Smooth muscle cell (in vitro differentiated cells): ENCODE measurements at regions not wholly inside any gene's neighbourhood (a gene's known extent, or its start where the extent isn't known, plus 50 kb on each side); places are given as distances from the start of the nearest gene placed in this dataset.
A peak's percentile ranks its signal among the peaks of the same experiment; 100 is the strongest.

Experiments used
- DNase-seq: peaks from one replicate; lab custom pipeline; 2025; ENCODE audit not compliant: unreplicated experiment; lab: John Stamatoyannopoulos, UW
- H2AFZ ChIP-seq: fragments of 200-600 bp; sonication (generic); 2 replicates; pipeline ENCODE4 v1.6.0; 2016; ENCODE audit warnings: antibody characterized with exemption, low read depth, mild to moderate bottlenecking
- H3F3A ChIP-seq: fragments of 200-600 bp; sonication (generic); 2 replicates; pipeline ENCODE4 v1.6.0; 2017; ENCODE audit warnings: antibody characterized with exemption, low read depth
- H3K27ac ChIP-seq: fragments of 200-600 bp; sonication (generic); 2 replicates; pipeline ENCODE4 v1.5.1; 2016; ENCODE audit warnings: low read depth, mild to moderate bottlenecking
- H3K27me3 ChIP-seq: fragments of 200-600 bp; sonication (generic); 2 replicates; pipeline ENCODE4 v1.6.1; 2016; ENCODE audit warnings: low read depth, mild to moderate bottlenecking
- H3K36me3 ChIP-seq: fragments of 200-600 bp; sonication (generic); 2 replicates; pipeline ENCODE4 v1.5.1; 2016; ENCODE audit warnings: low read depth
- H3K4me1 ChIP-seq: fragments of 200-600 bp; sonication (generic); 2 replicates; pipeline ENCODE4 v1.5.1; 2016; ENCODE audit warnings: low read depth
- H3K4me2 ChIP-seq: fragments of 200-600 bp; sonication (generic); 2 replicates; pipeline ENCODE4 v1.6.0; 2016; ENCODE audit warnings: mild to moderate bottlenecking
- H3K4me3 ChIP-seq: fragments of 200-600 bp; sonication (generic); 2 replicates; pipeline ENCODE4 v1.5.1; 2016; ENCODE audit warnings: mild to moderate bottlenecking
- H3K79me2 ChIP-seq: fragments of 200-600 bp; sonication (generic); 2 replicates; pipeline ENCODE4 v1.6.0; 2016; ENCODE audit warnings: low read depth, mild to moderate bottlenecking
- H3K9ac ChIP-seq: fragments of 200-600 bp; sonication (generic); 2 replicates; pipeline ENCODE4 v1.6.0; 2016; ENCODE audit warnings: low read depth
- H3K9me3 ChIP-seq: fragments of 200-600 bp; sonication (generic); replicated peaks from 2 replicates; pipeline ENCODE4 v1.5.1; 2016; ENCODE audit warnings: low read depth
- H4K20me1 ChIP-seq: fragments of 200-600 bp; sonication (generic); 2 replicates; pipeline ENCODE4 v1.6.0; 2016; ENCODE audit warnings: low read depth
- WGBS: methylation state at CpG from one replicate; pipeline ENCODE4 v1.1.7; 2016; ENCODE audit warnings: low lambda C conversion rate; 5-methylcytosine and 5-hydroxymethylcytosine counted together
- TF ChIP-seq, protein P1 (sequence below): fragments of 200-600 bp; sonication (generic); IDR thresholded peaks from 2 replicates; pipeline ENCODE4 v1.5.1; 2017; ENCODE audit warnings: borderline replicate concordance, mild to moderate bottlenecking, antibody characterized with exemption; ENCODE audit not compliant: insufficient read depth, poor library complexity, severe bottlenecking

DNA sequence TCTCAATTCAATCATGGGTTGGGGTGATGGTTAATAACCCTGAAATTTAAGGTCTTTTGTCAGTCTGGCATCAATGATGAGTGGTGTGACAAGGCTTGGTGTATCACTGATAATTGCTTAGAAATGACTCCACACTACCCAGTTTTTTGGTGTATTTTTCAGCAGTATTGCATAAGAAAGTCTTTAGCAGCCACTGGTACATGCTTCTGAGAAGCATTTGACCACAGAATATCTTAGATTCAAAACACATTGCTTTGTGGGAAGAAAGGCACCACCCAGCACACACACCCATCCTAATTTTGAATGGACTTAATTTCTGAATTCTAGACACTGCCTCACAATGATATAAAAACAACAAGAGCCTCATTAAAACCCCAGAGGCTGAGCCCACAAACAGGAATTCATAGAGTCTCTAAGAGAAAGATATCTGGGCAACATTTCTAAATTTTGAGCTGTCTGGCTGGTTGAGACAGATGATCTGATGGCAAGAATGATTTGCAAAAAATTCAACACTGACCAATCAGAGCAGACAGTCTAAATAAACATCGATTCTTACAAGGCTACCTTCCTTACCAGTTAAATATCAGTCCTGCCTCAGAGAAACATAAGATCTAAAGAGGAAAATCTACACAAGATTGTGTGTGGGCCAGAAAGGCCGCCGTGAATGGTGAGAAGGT is 114.7 kb upstream of the CYP1B1 start:
- Histone ChIP-seq H2AFZ (no peak overlapping the region), H3F3A (peaks cover 5% of the 10 kb centered on the region), H3K9me3 (no peaks in the 10 kb centered on the region), H4K20me1 (no peaks in the 10 kb centered on the region), H3K9ac (no peak overlapping the region), H3K27me3 (no peaks in the 10 kb centered on the region), H3K4me3 (no peak overlapping the region), H3K4me2 (peak overlapping the region; percentile 57), H3K36me3 (no peaks in the 10 kb centered on the region), H3K79me2 (no peaks in the 10 kb centered on the region), H3K27ac (peak overlapping the region; percentile 89), H3K4me1 (peaks cover 2% of the 10 kb centered on the region)
- WGBS, result 58% methylated on average over 3 of the region's 3 CpGs
- TF ChIP-seq, protein P1, sequence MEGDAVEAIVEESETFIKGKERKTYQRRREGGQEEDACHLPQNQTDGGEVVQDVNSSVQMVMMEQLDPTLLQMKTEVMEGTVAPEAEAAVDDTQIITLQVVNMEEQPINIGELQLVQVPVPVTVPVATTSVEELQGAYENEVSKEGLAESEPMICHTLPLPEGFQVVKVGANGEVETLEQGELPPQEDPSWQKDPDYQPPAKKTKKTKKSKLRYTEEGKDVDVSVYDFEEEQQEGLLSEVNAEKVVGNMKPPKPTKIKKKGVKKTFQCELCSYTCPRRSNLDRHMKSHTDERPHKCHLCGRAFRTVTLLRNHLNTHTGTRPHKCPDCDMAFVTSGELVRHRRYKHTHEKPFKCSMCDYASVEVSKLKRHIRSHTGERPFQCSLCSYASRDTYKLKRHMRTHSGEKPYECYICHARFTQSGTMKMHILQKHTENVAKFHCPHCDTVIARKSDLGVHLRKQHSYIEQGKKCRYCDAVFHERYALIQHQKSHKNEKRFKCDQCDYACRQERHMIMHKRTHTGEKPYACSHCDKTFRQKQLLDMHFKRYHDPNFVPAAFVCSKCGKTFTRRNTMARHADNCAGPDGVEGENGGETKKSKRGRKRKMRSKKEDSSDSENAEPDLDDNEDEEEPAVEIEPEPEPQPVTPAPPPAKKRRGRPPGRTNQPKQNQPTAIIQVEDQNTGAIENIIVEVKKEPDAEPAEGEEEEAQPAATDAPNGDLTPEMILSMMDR, result no peak
- DNase-seq, result no peak

DNA sequence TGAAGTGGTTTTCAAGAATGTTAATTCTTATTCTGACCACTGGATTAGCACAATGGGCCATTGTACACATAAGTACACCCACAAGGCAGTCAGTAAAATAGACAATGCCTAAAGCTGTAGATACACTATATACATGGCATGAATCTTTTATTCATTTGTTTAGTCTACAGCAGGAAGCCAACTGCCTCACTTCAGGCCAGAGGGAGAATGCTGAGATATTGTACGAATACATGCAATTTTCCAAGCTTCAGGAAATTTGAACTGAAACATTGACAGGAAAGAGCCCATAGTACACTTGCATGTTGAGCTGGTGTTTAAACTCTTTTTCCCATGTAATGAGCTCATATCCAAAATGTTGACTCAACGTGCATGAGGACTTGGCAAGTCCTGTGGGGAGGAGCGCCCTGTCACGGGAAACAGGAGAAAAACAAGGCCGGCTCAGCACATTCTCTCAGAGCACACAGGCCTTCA is 111.6 kb upstream of the CYP1B1 start:
- peak; percentile 1 for DNase-seq
- H3K27ac ChIP-seq, result peak overlapping the region; percentile 80
- TF ChIP-seq, protein P1, result no peak

GRCh38 chr2:38185012-38185491 is 109.1 kb upstream of the CYP1B1 start:
- 39% methylated on average over 1 of the region's 1 CpG for WGBS
- no peak overlapping the region for H2AFZ ChIP-seq

More for the DNA sequence above, 111.6 kb upstream of the CYP1B1 start:
- Histone ChIP-seq H3K36me3 (no peaks in the 10 kb centered on the region), H3K79me2 (no peaks in the 10 kb centered on the region), H3K4me3 (no peak overlapping the region), H3K4me1 (peaks cover 2% of the 10 kb centered on the region), H2AFZ (no peak overlapping the region), H4K20me1 (no peaks in the 10 kb centered on the region), H3K9me3 (no peaks in the 10 kb centered on the region), H3K27me3 (no peaks in the 10 kb centered on the region), H3K9ac (no peak overlapping the region), H3F3A (peaks cover 5% of the 10 kb centered on the region), H3K4me2 (peak overlapping the region; percentile 49)
- 41% methylated on average over 5 of the region's 5 CpGs for WGBS

More at GRCh38 chr2:38185012-38185491, 109.1 kb upstream of the CYP1B1 start:
- Histone ChIP-seq H4K20me1 (no peaks in the 10 kb centered on the region), H3K27me3 (no peaks in the 10 kb centered on the region), H3K4me3 (no peak overlapping the region), H3K36me3 (no peaks in the 10 kb centered on the region), H3F3A (peaks cover 5% of the 10 kb centered on the region), H3K79me2 (no peaks in the 10 kb centered on the region), H3K9me3 (no peaks in the 10 kb centered on the region), H3K27ac (peak overlapping the region; percentile 40), H3K4me1 (peaks cover 2% of the 10 kb centered on the region), H3K4me2 (no peak overlapping the region), H3K9ac (no peak overlapping the region)
- TF ChIP-seq, protein P1, result no peak
- no peak for DNase-seq
